GM18907 (cell line): ENCODE measurements at regions not wholly inside any gene's neighbourhood (a gene's known extent, or its start where the extent isn't known, plus 50 kb on each side); places are given as distances from the start of the nearest gene placed in this dataset.

Source experiments
- ATAC-seq: cut with Tn5 transposase; IDR thresholded peaks from one replicate; pipeline ENCODE4 v1.9.1; 2021; ENCODE audit warnings: mild to moderate bottlenecking, moderate library complexity; ENCODE audit not compliant: unreplicated experiment

DNA sequence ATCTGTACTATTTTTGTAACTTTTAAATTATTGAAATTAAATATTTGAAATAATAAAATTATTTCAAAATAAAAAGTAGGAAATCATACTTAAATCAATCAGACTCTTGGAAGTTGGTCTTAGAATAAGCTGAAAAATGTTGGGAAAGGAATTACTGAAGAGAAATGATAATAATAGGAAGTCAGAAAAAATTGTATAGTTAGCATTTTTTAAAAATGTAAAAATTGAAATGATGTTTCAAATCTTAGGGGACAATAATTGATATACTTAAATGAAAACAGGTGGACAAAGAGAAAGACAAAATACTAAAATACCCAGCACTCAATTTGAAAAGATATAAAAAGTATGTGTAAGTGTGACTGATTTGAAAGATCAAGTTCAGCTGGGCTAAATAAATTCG, 186.1 kb downstream of the BMP2 start:
- no peak for ATAC-seq

DNA sequence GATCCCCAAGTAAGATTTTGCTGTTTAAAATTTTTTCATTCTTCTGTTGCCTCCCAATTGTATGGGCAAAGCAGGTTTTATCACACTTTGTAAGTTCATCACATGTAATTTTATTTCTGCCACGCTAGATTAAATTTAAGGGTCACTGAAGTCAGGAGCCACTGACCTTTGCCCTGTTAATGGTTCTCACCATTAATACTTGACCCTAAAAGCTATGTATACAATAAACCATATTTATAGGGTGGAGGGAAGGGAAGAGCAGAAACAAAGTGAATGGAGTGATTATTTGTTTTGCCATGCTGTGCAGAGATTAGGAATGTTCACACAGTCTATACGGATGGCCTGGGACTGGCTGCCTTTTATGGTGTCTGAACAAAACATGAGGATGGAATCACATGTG, 186.7 kb downstream of the BMP2 start:
- no peak for ATAC-seq

DNA sequence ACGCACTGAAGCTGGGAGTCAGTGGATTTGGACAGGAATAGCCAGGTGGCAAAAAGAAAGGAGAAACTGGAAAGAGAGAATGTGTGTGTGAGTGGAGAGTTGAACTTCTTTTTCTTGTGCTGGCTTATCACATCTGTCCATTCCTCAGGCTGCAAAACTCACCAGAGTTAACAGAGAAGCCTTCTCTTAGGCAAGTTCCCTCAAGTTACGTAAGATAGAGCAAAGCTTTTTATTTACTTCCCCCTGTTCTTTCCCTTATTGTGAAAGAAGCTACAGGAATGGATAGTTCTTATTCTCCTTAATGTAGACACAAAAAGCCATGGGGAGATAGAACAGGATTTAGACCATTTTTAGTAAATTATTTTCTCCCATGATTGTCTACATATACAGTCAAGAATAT, 188.6 kb downstream of the BMP2 start:
- ATAC-seq = no peak

DNA sequence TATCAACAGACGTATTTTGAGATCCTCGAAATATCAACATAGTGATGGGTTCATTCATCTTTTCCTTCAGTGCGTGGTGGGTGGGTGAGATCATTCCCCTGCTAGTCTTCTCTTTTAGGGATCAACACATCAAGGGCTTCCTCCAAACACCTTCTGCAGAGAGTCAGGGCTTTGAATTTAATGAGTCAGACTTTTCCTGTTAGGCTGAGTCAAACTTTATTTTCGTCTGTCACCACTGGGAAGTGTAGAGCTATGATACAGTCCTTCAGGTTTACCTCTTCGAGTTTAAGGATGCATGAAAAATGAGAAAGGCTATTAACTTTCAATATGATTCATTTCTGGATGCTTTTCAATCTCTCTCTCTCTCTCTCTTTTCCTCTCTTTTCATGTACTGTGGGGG, 189.1 kb downstream of the BMP2 start:
- ATAC-seq = no peak

DNA sequence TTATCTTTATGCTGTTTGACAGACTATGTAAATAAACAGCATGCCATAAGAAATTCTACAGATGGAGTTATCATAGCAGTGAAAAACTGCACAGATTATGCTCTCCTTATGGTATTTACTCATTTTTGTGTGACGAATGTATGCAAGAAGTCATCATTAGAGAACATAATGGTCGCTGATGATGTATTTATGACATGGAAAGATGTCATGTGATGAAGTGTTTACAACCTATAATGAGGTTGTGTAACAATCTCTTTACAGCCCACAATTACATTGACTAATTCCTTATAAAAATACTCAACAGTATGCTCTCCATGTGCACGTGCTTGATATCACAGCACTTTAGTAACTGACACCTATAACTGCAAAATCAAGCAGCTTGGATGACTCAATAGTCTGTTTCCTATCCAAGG, 192.4 kb downstream of the BMP2 start:
- no peak for ATAC-seq

DNA sequence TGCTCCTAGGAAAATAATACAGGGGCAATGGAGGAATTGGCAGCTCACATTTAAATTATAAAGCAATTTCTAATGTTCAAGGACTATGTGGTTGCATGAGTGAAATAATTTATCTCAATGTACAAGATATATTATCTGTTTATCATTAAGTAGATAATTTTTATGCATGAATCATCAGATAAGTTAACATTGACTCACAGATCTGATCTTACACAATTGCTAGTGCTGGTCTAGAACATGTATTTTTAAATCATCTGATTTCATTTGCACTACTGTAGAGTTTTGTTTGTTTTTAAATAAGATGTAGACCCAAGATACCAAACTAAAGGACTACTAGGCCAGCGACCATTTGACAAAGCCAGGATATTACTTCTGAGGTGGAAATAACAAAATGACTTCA, 199.2 kb downstream of the BMP2 start:
- ATAC-seq = no peak

DNA sequence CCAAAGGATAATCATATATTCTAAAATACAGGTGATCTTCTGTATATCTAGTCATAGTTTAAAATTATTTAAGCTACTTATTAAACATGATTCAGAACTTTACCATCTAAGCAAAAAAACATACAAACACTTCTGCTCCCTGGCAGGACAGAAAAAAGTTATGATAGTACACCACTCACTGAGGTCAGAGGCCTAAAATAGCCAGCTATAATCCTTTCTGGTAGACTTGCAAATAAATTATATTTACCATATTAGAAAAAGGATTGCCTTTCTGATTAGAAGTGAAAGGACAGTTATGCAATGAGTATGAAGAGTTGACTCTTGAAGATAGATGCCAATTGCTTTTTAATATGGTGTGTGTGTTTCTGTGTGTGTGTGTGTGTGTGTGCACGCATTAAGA, 207.4 kb downstream of the BMP2 start:
- no peak for ATAC-seq

DNA sequence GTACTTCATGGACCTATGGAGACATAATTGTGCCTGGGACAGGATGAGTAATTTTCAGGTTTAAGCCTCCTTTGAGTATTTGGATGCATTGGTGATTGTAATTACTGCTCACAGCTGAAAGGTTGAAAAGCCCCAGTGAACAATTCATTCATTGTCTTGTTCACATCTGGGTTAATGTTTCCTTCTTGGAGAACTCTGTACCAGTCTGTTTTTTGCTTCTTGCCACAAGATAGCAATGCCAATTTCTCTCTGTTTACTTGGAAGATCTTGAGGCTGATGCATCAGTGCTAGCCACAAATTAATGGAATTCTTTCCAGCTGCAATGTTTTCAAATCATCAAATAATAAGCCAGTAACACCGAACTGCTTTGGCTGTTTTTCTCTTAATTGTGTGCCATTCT, 207.8 kb downstream of the BMP2 start:
- ATAC-seq = no peak

DNA sequence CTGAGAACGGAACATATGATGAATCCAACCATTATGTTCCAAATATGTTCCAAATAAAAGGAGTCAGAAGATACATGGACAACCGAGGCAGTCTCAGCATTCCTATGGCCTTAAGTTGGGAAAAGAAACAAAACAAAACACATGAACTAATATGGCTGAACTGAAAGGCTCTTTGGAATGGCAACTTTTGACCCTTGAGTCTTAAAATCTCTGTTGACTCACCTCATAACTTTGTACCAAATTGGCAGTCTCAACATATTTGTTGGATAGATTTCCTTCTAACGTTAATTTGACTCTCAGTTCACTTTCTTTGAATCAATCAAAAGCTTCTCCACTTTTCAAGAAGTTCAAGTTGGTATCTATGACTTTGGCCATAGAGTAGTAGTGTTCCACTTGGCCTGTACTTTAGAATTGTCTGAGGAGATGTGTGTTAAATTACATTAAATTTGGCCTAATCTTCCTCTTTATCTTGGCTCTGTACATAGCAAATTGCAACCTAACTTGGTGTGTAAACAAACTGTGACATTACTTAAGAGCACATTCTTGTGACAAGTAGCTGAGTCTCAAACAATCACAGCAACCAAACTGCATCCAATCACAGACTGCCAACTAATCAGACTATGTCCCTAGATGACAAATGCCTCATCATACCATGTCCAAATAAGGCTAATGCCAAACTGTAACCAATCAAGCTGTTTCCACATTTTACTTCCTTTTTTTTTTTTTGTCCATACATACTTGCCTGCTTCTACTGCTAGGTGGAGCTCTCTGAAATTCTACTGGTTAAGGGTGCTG, 208.8 kb downstream of the BMP2 start:
- no peak for ATAC-seq

DNA sequence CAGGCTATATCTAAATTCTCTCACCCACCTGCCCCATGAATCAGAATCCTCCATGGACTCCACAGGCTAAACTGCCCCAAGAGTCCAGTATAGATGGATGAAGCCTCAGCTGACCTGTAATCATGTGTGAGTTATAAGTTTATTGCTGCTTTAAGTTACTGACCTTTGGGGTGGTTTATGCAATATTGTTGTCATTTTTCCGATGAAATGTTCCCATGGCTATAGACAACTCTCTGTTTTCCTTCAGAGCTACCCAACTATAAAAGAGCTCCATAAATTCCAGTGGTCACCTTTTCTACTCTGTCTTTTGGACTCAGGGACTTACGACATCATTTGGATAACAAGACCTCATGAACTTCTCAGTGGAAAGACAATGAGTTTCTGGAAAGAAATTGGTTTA, 212.1 kb downstream of the BMP2 start:
- no peak for ATAC-seq

DNA sequence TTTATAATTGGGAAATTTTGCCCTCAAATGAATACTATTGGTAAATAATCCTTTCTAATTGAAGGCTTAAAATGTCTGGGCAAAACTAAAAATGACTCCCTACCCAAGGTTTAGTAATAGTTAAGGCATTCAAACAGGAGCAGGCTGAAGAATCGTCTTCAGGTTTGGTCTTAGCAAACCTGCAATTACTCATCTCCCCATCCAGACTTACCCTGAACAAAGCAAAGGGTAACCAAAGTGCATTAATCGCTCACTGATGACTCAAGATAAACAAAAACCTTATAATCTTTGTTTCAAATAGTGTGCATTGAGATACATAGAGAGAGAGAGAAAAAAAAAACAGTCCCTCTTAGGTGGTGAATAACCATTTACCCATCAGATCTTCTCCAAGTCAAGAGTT, 225.5 kb downstream of the BMP2 start:
- no peak for ATAC-seq

DNA sequence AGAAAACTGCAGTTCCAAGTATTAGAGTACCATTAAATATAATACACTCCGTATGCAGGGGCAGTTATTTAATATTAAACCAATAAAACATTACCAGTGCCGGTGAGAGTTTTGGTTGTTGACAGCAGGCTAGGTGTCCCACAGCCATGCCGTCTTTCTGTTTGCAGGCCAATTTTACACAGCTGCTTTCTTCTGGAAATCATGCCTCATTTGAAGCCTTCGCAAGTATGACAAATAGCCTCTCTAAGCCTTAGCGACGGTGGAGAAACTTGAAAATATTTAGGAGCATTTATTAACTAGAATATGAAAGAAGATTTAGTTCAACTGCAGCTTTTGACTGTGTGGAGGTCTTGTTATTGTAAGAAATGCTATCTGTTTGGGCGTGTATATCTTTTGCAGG, 226.0 kb downstream of the BMP2 start:
- no peak for ATAC-seq

DNA sequence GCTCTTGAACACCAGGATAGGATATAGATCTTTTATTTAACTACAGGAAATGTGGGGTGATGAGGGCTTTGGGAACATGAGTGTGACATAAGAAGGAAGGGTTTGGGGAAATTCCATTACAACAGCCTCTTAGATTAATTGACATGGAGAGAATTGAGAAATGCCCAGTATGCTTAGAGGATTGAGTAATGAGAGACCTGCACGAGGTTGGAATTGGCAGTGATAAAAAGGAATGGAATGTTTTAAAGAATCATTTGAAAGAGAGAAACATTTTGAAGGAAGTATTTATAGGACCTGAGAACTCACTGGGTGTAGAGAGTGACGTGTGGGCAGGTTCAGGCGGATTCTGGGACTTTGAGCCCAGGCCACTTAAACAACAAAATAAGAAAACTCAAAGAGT, 227.0 kb downstream of the BMP2 start:
- no peak for ATAC-seq

DNA sequence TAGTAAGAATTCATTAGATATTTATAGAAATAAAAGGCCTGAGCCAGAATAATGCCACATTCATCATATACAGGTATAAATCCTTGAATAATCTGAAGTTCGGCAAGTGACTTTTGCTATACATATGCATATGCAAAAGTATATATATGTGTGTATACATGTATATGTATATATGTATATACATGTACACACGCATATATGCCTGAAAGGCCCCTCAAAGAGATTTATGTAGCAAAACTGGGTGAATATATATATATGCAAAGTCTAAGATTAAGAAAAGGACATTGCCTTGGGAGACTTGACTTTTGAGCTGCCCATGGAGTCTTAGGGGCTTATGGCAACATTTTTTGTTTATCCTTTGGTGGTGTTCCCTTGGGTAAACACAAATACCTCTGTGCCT, 231.4 kb downstream of the BMP2 start:
- ATAC-seq = no peak

DNA sequence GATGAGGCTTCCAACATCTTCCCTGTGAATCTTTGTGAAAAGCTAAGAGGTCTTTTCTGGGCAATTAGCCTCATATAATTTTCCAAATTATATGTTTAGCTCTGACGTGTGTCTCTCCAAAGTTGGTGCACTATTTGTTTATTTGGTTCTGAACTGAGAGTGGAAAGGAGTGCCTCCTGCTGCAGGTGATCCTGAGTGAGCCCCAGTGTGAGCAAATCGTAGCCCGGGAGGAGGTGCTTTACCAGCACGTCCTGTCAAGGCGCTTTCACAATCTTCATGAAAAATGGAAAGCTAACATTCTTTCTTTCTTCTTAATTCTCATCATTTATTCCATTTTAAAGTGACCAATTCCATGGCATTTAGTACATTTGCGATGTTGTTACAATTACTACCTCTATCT, 231.9 kb downstream of the BMP2 start:
- no peak for ATAC-seq

DNA sequence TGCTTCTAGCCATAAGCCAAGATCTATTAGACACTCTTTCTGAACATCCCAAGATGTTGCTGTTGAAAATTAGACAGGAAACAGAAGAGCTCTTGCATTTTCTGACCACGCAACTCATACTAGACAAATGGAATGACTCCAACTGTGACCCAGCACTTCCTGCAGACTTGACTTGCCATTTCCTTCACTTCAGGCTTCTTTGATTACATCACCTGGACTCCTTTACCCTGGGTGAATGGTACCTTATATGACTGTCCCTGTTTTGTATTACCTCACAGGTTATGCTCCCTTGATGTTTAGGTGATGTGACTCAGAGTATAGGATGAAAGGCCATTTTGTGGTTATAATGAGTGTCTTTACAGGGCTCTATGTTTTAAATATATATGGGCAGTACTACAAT, 236.1 kb downstream of the BMP2 start:
- ATAC-seq = no peak

DNA sequence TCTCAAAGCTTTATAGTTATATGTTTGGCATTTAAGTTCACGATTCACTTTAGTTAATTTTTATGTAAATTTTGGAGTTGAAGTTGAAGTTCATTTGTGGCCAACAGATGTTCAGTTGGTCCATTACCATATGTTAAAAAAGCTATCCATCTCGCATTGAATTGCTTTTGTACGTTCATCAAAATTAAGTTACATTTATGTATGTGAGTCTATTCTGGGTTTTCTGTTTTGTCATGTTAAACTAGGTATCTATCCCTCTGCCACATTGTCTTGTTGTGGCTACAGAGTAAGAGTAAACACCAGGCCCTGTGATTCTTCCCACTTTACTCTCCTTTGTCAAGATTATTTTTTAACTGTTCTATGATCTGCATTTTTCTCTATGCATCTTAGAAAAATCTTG, 237.3 kb downstream of the BMP2 start:
- no peak for ATAC-seq

DNA sequence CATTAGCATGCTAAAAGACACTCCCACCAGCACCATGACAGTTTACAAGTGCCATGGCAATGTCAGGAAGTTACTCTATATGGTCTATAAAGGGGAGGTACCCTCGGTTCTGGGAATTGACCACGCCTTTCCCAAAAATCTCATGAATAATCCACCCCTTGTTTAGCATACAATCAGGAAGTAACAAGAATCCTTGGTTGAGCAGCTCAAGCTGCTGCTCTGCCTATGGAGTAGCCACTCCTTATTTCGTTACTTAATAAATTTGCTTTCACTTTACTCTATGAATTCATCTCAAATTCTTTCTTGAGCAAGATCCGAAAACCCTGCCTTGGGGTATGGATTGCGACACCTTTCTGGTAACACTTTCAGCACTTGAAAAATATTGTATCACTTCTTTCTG, 243.0 kb downstream of the BMP2 start:
- no peak for ATAC-seq

DNA sequence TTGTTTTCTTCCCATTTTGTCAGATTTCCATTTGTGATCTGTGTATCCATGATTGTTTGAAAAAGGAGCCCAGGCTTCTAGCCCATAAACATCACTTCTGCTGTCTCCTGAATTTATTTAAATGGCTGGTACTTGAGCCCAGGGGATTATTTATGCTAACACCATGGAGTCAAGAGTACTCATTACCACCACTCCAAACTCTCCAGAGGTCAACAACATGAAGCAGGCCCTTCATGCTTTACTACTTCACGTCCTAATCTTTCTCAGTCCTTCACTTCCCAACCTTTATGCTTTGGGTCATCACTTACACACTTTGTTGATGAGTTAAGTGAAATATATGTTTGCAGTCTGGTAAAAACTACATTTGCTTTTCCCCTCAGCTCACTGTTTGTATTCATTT, 247.8 kb downstream of the BMP2 start:
- no peak for ATAC-seq

DNA sequence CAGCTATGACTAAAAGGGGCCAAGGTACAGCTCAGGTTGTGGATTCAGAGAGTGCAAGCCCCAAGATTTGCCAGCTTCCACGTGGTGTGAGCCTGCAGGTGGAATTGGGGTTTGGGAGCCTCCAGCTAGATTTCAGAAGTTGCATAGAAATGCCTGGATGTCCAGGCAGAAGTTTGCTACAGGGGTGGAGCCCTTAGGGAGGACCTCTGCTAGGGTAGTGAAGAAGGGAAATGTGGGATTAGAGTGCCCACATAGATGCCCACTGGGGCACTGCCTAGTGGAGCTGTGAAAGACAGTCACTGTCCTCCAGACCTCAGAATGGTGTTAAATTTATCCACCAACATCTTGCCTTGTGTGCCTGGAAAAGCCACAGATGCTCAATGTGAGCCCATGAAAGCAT, 255.1 kb downstream of the BMP2 start:
- no peak for ATAC-seq

DNA sequence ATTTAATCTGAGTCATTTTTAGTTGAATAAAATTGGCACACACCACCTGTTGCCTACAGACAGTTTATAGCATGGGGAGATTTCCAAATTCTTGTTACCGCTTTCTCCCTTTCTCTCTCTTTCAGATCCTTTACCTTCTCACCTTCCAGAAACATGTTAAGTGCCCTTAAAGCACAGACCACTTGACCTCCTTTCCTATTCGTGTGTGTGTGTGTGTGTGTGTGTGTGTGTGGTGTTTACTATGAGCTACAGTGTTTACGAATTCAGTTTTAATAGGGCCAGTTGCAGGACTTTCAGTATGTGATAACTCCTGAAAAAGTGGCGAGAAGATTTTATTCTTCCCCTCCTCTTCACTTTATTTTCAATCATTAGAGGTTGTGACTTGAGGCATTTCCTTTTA, 258.1 kb downstream of the BMP2 start:
- ATAC-seq = no peak

DNA sequence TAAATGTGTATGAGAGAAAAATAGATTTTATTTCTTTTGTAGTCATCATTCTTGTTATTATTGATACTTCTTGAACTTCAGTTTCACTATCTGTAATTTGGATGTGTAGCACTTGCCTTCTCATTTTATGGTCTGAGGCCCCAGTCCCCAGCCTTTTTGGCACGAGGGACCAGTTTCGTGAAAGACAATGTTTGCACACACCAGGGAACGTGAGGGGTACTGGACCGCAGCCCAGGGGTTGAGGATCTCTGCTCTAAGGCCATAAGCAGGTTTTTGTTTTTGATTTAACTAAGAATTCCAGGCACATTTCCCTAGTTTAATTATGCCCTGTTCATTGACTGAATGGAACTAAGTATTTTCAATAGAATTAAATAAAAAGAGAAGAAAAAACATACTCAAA, 261.5 kb downstream of the BMP2 start:
- ATAC-seq = no peak

DNA sequence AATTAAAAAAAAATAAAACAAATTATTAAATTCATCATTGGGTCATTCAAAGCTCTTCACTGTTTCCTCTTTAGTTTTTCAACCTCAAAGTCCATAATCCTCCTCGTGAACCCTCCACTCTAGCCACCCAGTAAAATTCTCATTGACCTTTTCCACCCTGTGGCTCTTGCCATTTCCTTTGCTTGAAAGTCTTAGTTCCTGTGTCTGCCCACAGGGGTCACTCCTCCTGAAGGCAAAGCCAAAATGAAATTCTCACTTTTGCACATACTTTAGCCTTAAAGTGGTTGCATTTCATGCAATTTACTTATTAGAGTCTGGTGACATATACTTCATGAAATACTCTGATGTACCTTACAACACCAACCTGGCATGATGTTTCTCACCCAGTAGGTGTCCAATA, 263.7 kb downstream of the BMP2 start:
- ATAC-seq = no peak
